ENCODE measurements at regions not wholly inside any gene's neighbourhood (a gene's known extent, or its start where the extent isn't known, plus 50 kb on each side); places are given as distances from the start of the nearest gene placed in this dataset.

GRCh38 chr3:16040991-16041390 lies 133.5 kb upstream of the GALNT15 start (continued):
- no peak for TF ChIP-seq RFX5 (IDR thresholded peaks at IDR 0.05; ENCODE audit: low read depth, low read length)
- no peak for TF ChIP-seq RCOR1 (IDR thresholded peaks at IDR 0.05; ENCODE audit: insufficient replicate concordance, low read length)
- TF ChIP-seq BHLHE40 (IDR thresholded peaks at IDR 0.05; ENCODE audit: low read depth, low read length): no peak
- TF ChIP-seq ELK1 (IDR thresholded peaks at IDR 0.05; ENCODE audit: borderline replicate concordance, low read depth, low read length): no peak
- no peak for TF ChIP-seq CHD1 (IDR thresholded peaks at IDR 0.05; ENCODE audit: low read depth, low read length)
- TF ChIP-seq POLR2A (IDR thresholded peaks at IDR 0.05; ENCODE audit: low read depth, low read length): no peak

All from IMR-90 (cell line).